ENCODE measurements at regions not wholly inside any gene's neighbourhood (a gene's known extent, or its start where the extent isn't known, plus 50 kb on each side); places are given as distances from the start of the nearest gene placed in this dataset.

GRCh38 chr10:20551761-20552160, 345.4 kb downstream of the NEBL start:
- no peak for TF ChIP-seq CTCF (optimal IDR thresholded peaks at IDR 0.05 in 1 of 3, IDR thresholded peaks at IDR 0.05 in 1 of 3, conservative IDR thresholded peaks at IDR 0.05 in 1 of 3; ENCODE audit: extremely low read depth in 1 of 3, insufficient read depth in 2 of 3, low read length in 3 of 3)
- TF ChIP-seq EZH2 (IDR thresholded peaks at IDR 0.05; ENCODE audit: low read length) = no peak

Measured in keratinocyte (primary cell).